ENCODE measurements at regions not wholly inside any gene's neighbourhood (a gene's known extent, or its start where the extent isn't known, plus 50 kb on each side); places are given as distances from the start of the nearest gene placed in this dataset.

DNA sequence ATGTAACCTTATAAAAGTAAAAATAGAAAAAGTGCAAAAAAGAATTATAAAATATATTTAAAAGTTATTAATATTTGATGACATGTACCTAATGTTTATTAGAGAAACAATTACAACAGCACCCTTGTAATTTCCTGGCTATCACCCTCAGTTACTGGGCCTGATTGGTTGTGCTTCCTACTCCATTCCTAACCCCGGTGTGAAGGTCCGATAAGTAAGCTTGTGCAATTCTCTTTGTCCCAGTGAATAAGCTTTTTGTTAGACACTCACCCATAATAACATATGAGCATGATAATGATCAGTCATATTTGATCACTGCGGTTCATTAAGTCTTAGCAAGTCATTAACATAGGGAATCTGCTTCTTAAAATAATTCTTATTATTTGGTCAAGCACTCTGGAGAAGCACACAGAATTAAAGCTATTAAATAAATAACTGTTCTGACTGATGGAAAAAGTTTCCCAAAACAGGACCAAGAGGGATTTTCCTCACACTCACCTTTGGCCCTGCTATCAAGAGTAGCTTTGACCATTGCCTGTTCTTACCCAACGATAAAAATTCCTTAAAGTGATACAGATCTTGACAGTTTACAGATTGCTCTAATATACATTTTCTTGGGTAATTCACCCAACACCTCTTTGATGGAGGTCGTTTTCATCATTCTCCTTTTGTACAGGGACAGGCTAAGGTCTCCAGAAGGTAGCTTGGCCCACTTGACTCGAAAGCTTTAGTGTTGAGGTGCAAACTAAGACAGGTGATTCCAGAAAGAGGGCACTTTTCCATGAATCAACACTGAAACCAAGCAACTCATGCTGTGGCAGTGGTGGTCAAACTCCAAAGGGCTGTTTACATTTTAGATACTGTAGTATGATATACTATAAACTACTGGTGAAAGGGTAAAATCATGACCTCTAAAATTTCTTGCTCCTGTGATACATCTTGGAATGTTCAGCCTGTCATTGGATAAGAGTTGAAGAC is 543.0 kb upstream of the KCNMB2 start:
- TF ChIP-seq, protein P1, sequence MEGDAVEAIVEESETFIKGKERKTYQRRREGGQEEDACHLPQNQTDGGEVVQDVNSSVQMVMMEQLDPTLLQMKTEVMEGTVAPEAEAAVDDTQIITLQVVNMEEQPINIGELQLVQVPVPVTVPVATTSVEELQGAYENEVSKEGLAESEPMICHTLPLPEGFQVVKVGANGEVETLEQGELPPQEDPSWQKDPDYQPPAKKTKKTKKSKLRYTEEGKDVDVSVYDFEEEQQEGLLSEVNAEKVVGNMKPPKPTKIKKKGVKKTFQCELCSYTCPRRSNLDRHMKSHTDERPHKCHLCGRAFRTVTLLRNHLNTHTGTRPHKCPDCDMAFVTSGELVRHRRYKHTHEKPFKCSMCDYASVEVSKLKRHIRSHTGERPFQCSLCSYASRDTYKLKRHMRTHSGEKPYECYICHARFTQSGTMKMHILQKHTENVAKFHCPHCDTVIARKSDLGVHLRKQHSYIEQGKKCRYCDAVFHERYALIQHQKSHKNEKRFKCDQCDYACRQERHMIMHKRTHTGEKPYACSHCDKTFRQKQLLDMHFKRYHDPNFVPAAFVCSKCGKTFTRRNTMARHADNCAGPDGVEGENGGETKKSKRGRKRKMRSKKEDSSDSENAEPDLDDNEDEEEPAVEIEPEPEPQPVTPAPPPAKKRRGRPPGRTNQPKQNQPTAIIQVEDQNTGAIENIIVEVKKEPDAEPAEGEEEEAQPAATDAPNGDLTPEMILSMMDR (IDR thresholded peaks at IDR 0.05), result no peak
- no peak for TF ChIP-seq POLR2A (IDR thresholded peaks at IDR 0.05)
